H9 (cell line): ENCODE measurements at regions not wholly inside any gene's neighbourhood (a gene's known extent, or its start where the extent isn't known, plus 50 kb on each side); places are given as distances from the start of the nearest gene placed in this dataset.

ENCODE experiments used
- DNase-seq: peaks from one replicate; pipeline ENCODE4 v3.0.0-alpha.2; 2017
- H2AFZ ChIP-seq: one replicate; pipeline ENCODE4 v1.6.1; 2013; ENCODE audit warnings: mild to moderate bottlenecking, low read length, control low read depth, moderate library complexity
- H2AK5ac ChIP-seq: 2 replicates; pipeline ENCODE4 v1.6.1; 2013; ENCODE audit warnings: low read length, control low read depth, mixed read lengths; ENCODE audit not compliant: insufficient read length
- H2BK120ac ChIP-seq: one replicate; pipeline ENCODE4 v1.6.1; 2013; ENCODE audit warnings: low read depth, mild to moderate bottlenecking, low read length, control low read depth, inconsistent platforms; ENCODE audit not compliant: poor library complexity, severe bottlenecking
- H2BK12ac ChIP-seq: 2 replicates; pipeline ENCODE4 v1.6.1; 2013; ENCODE audit warnings: low read length, control low read depth, mixed read lengths, low read depth; ENCODE audit not compliant: insufficient read length
- H2BK15ac ChIP-seq: 2 replicates; pipeline ENCODE4 v1.6.1; 2013; ENCODE audit warnings: low read depth, low read length, control low read depth
- H2BK20ac ChIP-seq: one replicate; pipeline ENCODE4 v1.6.1; 2013; ENCODE audit warnings: low read depth, mild to moderate bottlenecking, low read length, control low read depth, inconsistent platforms; ENCODE audit not compliant: poor library complexity, severe bottlenecking
- H2BK5ac ChIP-seq: 2 replicates; pipeline ENCODE4 v1.6.1; 2013; ENCODE audit warnings: low read length, control low read depth, mixed read lengths; ENCODE audit not compliant: insufficient read length
- H3K14ac ChIP-seq: 2 replicates; pipeline ENCODE4 v1.6.1; 2013; ENCODE audit warnings: low read length, control low read depth; ENCODE audit not compliant: insufficient read depth
- H3K18ac ChIP-seq: 2 replicates; pipeline ENCODE4 v1.6.1; 2013; ENCODE audit warnings: low read depth, mild to moderate bottlenecking, mixed read lengths, low read length, control low read depth; ENCODE audit not compliant: insufficient read length
- H3K23ac ChIP-seq: 2 replicates; pipeline ENCODE4 v1.6.1; 2013; ENCODE audit warnings: low read length, control low read depth, mixed read lengths, low read depth; ENCODE audit not compliant: insufficient read length
- H3K23me2 ChIP-seq: 2 replicates; pipeline ENCODE4 v1.6.1; 2013; ENCODE audit warnings: low read depth, mild to moderate bottlenecking, mixed read lengths, low read length, control low read depth; ENCODE audit not compliant: insufficient read length, poor library complexity, severe bottlenecking
- H3K27ac ChIP-seq: 2 replicates; pipeline ENCODE4 v1.5.1; 2013; ENCODE audit warnings: low read length, control low read depth, mixed read lengths, low read depth; ENCODE audit not compliant: insufficient read length
- H3K27me3 ChIP-seq: 2 replicates; pipeline ENCODE4 v1.6.1; 2013; ENCODE audit warnings: low read length, control low read depth, inconsistent platforms; ENCODE audit not compliant: insufficient read depth
- H3K4ac ChIP-seq: 2 replicates; pipeline ENCODE4 v1.6.1; 2013; ENCODE audit warnings: low read depth, mild to moderate bottlenecking, control low read depth, inconsistent platforms, low read length, moderate library complexity
- H3K4me1 ChIP-seq: 2 replicates; pipeline ENCODE4 v1.6.1; 2013; ENCODE audit warnings: low read length, control low read depth, inconsistent platforms; ENCODE audit not compliant: insufficient read depth
- H3K4me2 ChIP-seq: 2 replicates; pipeline ENCODE4 v1.6.1; 2013; ENCODE audit warnings: low read length, control low read depth, mixed read lengths; ENCODE audit not compliant: insufficient read length, insufficient read depth
- H3K56ac ChIP-seq: 2 replicates; pipeline ENCODE4 v1.6.1; 2013; ENCODE audit warnings: low read depth, mild to moderate bottlenecking, mixed read lengths, low read length, control low read depth; ENCODE audit not compliant: insufficient read length
- H3K79me1 ChIP-seq: 2 replicates; pipeline ENCODE4 v1.6.1; 2013; ENCODE audit warnings: low read depth, mild to moderate bottlenecking, moderate library complexity, low read length, control low read depth, inconsistent platforms; ENCODE audit not compliant: insufficient read depth, poor library complexity, severe bottlenecking
- H3K79me2 ChIP-seq: 2 replicates; pipeline ENCODE4 v1.6.1; 2013; ENCODE audit warnings: low read length, control low read depth, inconsistent platforms; ENCODE audit not compliant: insufficient read depth
- H3K9ac ChIP-seq: 2 replicates; pipeline ENCODE4 v1.6.1; 2013; ENCODE audit warnings: low read length, control low read depth, mixed read lengths; ENCODE audit not compliant: insufficient read length; ENCODE audit errors: extremely low read depth
- H3K9me3 ChIP-seq: one replicate; pipeline ENCODE4 v1.6.1; 2013; ENCODE audit warnings: low read depth, low read length, inconsistent platforms; ENCODE audit not compliant: control insufficient read depth
- H3T11ph ChIP-seq: one replicate; pipeline ENCODE4 v1.6.1; 2013; ENCODE audit warnings: mild to moderate bottlenecking, low read length, control low read depth, inconsistent platforms
- H4K20me1 ChIP-seq: one replicate; pipeline ENCODE4 v1.6.1; 2013; ENCODE audit not compliant: control insufficient read depth, insufficient read length, insufficient read depth
- H4K5ac ChIP-seq: 2 replicates; pipeline ENCODE4 v1.6.1; 2013; ENCODE audit warnings: low read depth, mild to moderate bottlenecking, mixed read lengths, low read length, control low read depth; ENCODE audit not compliant: insufficient read length
- H4K8ac ChIP-seq: replicated peaks from 2 replicates; pipeline ENCODE4 v1.6.1; 2013; ENCODE audit warnings: low read length, control low read depth, mixed read lengths, low read depth; ENCODE audit not compliant: insufficient read length
- H4K91ac ChIP-seq: 2 replicates; pipeline ENCODE4 v1.6.1; 2013; ENCODE audit warnings: low read depth, mild to moderate bottlenecking, moderate library complexity, mixed read lengths, low read length, control low read depth; ENCODE audit not compliant: insufficient read length
- H3K27ac Mint-ChIP-seq, 3 experiments: 2 replicates in 2 of 3; 3 replicates in 1 of 3; pipeline ENCODE4 v1.8.0; 2020 to 2021; ENCODE audit warnings: mixed read lengths in 3 of 3, mild to moderate bottlenecking in 1 of 3, moderate library complexity in 1 of 3
- H3K27me3 Mint-ChIP-seq: 2 replicates; pipeline ENCODE4 v1.8.0; 2021; ENCODE audit warnings: low read depth, mild to moderate bottlenecking, moderate library complexity, mixed read lengths
- H3K36me3 Mint-ChIP-seq, 3 experiments: 2 replicates in 2 of 3; 3 replicates in 1 of 3; pipeline ENCODE4 v1.8.0; 2020 to 2021; ENCODE audit warnings: low read depth in 3 of 3, mixed read lengths in 3 of 3; ENCODE audit not compliant: insufficient read depth in 1 of 3
- H3K4me1 Mint-ChIP-seq, 2 experiments: 2 replicates each; pipeline ENCODE4 v1.8.0; 2020; ENCODE audit warnings: mixed read lengths in 2 of 2
- H3K4me3 Mint-ChIP-seq, 2 experiments: 2 replicates in 1 of 2; 3 replicates in 1 of 2; pipeline ENCODE4 v1.8.0; 2020 to 2021; ENCODE audit warnings: mild to moderate bottlenecking in 2 of 2, mixed read lengths in 2 of 2, moderate library complexity in 1 of 2
- H3K9me3 Mint-ChIP-seq, 2 experiments: 2 replicates in 1 of 2; 3 replicates in 1 of 2; pipeline ENCODE4 v1.8.0; 2020; ENCODE audit warnings: mild to moderate bottlenecking in 2 of 2, mixed read lengths in 2 of 2, moderate library complexity in 1 of 2
- CTCF ChIP-seq: fragments of 200-600 bp; sonication (generic); conservative IDR thresholded peaks from 3 replicates; pipeline ENCODE4 v1.8.0; 2021; ENCODE audit warnings: antibody characterized with exemption, mild to moderate bottlenecking
- WGBS: extraction: QIAGEN DNeasy Blood & Tissue Kit; methylation state at CpG from one replicate; pipeline ENCODE4 v1.1.7; 2013; ENCODE audit warnings: missing lambda C conversion rate, low lambda C conversion rate, mixed read lengths; ENCODE audit not compliant: insufficient read length; ENCODE audit errors: extremely low coverage; 5-methylcytosine and 5-hydroxymethylcytosine counted together

- Mint-ChIP-seq H3K9me3 (no peaks in the 10 kb centered on the region; a peak in 1 of 5 replicates), H3K36me3 (no peaks in the 10 kb centered on the region; a peak in 2 of 7 replicates), H3K4me3 (no peak overlapping the region), H3K27ac (no peak overlapping the region; a peak in 1 of 7 replicates), H3K27me3 (no peaks in the 10 kb centered on the region), H3K4me1 (no peaks in the 10 kb centered on the region)
- H2BK20ac ChIP-seq = no peak overlapping the region
- H2BK12ac ChIP-seq = no peak overlapping the region
- no peak overlapping the region for H3K4ac ChIP-seq
- no CpG with 5 or more reads among the region's 5 CpGs for WGBS
- no peak overlapping the region for H3K18ac ChIP-seq
- H3K4me2 ChIP-seq = no peak overlapping the region
- H3K79me1 ChIP-seq = no peaks in the 10 kb centered on the region
- no peaks in the 10 kb centered on the region for H3K9me3 ChIP-seq
- H3K23me2 ChIP-seq = no peaks in the 10 kb centered on the region
- no peak overlapping the region for H3K14ac ChIP-seq
- H3K27ac ChIP-seq = no peak overlapping the region
- no peak overlapping the region for H4K5ac ChIP-seq
- no peaks in the 10 kb centered on the region for H3K4me1 ChIP-seq
- H4K91ac ChIP-seq = no peak overlapping the region
- H3T11ph ChIP-seq = no peak overlapping the region
- H3K56ac ChIP-seq = no peak overlapping the region
- H4K20me1 ChIP-seq = no peaks in the 10 kb centered on the region
- no peak for TF ChIP-seq CTCF
- H3K9ac ChIP-seq = no peak overlapping the region
- no peak overlapping the region for H2AK5ac ChIP-seq
- H4K8ac ChIP-seq = no peak overlapping the region
- no peak overlapping the region for H3K23ac ChIP-seq
- no peaks in the 10 kb centered on the region for H3K27me3 ChIP-seq
- H2BK120ac ChIP-seq = no peak overlapping the region
- no peak overlapping the region for H2BK15ac ChIP-seq
- H2BK5ac ChIP-seq = no peak overlapping the region
- DNase-seq = no peak
- no peak overlapping the region for H2AFZ ChIP-seq
- H3K79me2 ChIP-seq = no peaks in the 10 kb centered on the region
Observed at GRCh38 chr17:54029986-54030385, 207.3 kb downstream of the KIF2B start.
